RWPE2 (cell line): ENCODE measurements at regions not wholly inside any gene's neighbourhood (a gene's known extent, or its start where the extent isn't known, plus 50 kb on each side); places are given as distances from the start of the nearest gene placed in this dataset.

ENCODE experiments used
- ATAC-seq: fragments of 200-7000 bp; cut with Tn5 transposase; 3 replicates; pipeline ENCODE4 v1.9.1; 2021; ENCODE audit warnings: low read depth
- DNase-seq: peaks from one replicate; pipeline ENCODE4 v3.0.0-alpha.2; 2020; ENCODE audit warnings: low spot score
- H3K27ac ChIP-seq: fragments of 450-650 bp; 2 replicates; pipeline ENCODE4 v1.5.1; 2017; ENCODE audit warnings: mild to moderate bottlenecking; ENCODE audit not compliant: poor library complexity, severe bottlenecking
- H3K27me3 ChIP-seq: fragments of 250-450 bp; sonication (Bioruptor Pico); 2 replicates; pipeline ENCODE4 v1.5.1; 2021; ENCODE audit warnings: mild to moderate bottlenecking, moderate library complexity; ENCODE audit not compliant: insufficient read depth, poor library complexity, severe bottlenecking
- H3K36me3 ChIP-seq: fragments of 250-450 bp; sonication (Bioruptor Pico); 2 replicates; pipeline ENCODE4 v1.5.1; 2020; ENCODE audit warnings: low read depth, mild to moderate bottlenecking, moderate library complexity
- H3K4me1 ChIP-seq: fragments of 250-450 bp; sonication (Bioruptor Pico); 2 replicates; pipeline ENCODE4 v1.5.1; 2021; ENCODE audit warnings: mild to moderate bottlenecking, moderate library complexity; ENCODE audit not compliant: insufficient read depth, poor library complexity, severe bottlenecking
- H3K4me3 ChIP-seq: fragments of 250-450 bp; sonication (Bioruptor Pico); 2 replicates; pipeline ENCODE4 v1.5.1; 2021; ENCODE audit warnings: mild to moderate bottlenecking, moderate library complexity; ENCODE audit not compliant: severe bottlenecking
- H3K9me3 ChIP-seq: fragments of 250-450 bp; sonication (Bioruptor Pico); 2 replicates; pipeline ENCODE4 v1.5.1; 2021; ENCODE audit warnings: mild to moderate bottlenecking, moderate library complexity; ENCODE audit not compliant: severe bottlenecking
- CTCF ChIP-seq: fragments of 450-650 bp; IDR thresholded peaks from one replicate; pipeline ENCODE4 v1.5.1; 2017; ENCODE audit warnings: mild to moderate bottlenecking, moderate library complexity; ENCODE audit not compliant: poor library complexity, severe bottlenecking

GRCh38 chr1:68287241-68287640 lies 54.9 kb upstream of the WLS start:
- no peaks in the 10 kb centered on the region for H3K36me3 ChIP-seq
- no peaks in the 10 kb centered on the region for H3K27me3 ChIP-seq
- no peak overlapping the region for H3K27ac ChIP-seq
- TF ChIP-seq CTCF: no peak
- no peaks in the 10 kb centered on the region for H3K4me1 ChIP-seq
- no peak for DNase-seq
- no peak overlapping the region for H3K4me3 ChIP-seq
- H3K9me3 ChIP-seq: no peaks in the 10 kb centered on the region
- ATAC-seq: no peak

GRCh38 chr1:68285046-68285445 lies 52.7 kb upstream of the WLS start:
- TF ChIP-seq CTCF: no peak
- Histone ChIP-seq H3K4me1 (no peaks in the 10 kb centered on the region), H3K27ac (no peak overlapping the region), H3K4me3 (no peak overlapping the region), H3K36me3 (no peaks in the 10 kb centered on the region), H3K9me3 (no peaks in the 10 kb centered on the region), H3K27me3 (no peaks in the 10 kb centered on the region)
- no peak for ATAC-seq
- no peak for DNase-seq

- no peaks in the 10 kb centered on the region for H3K9me3 ChIP-seq
- no peak overlapping the region for H3K27ac ChIP-seq
- no peaks in the 10 kb centered on the region for H3K36me3 ChIP-seq
- no peaks in the 10 kb centered on the region for H3K4me1 ChIP-seq
- no peaks in the 10 kb centered on the region for H3K27me3 ChIP-seq
- no peak overlapping the region for H3K4me3 ChIP-seq
- DNase-seq: no peak
- TF ChIP-seq CTCF: no peak
- ATAC-seq: no peak
These were observed 49.8 kb upstream of the WLS start for GRCh38 chr1:68281946-68282615.
